Kidney (tissue), 13 donors: ENCODE measurements at regions not wholly inside any gene's neighbourhood (a gene's known extent, or its start where the extent isn't known, plus 50 kb on each side); places are given as distances from the start of the nearest gene placed in this dataset.
A peak's percentile ranks its signal among the peaks of the same experiment; 100 is the strongest.

Experiments used
- DNase-seq, 5 donors: peaks; one replicate each; pipeline ENCODE4 v3.0.0-alpha.2; 2013 to 2020
- FAIRE-seq: peaks from 2 replicates; lab custom pipeline; 2012; peaks lifted over from hg19 to GRCh38; lab: Jason Lieb, UNC
- H3K27ac ChIP-seq, 2 donors: one replicate each; pipeline ENCODE4 v1.7.0; 2013; ENCODE audit warnings: low read depth in 2 of 2, low read length in 2 of 2, inconsistent platforms in 1 of 2
- H3K27me3 ChIP-seq: one replicate; pipeline ENCODE4 v1.7.1; 2013; ENCODE audit warnings: low read length, inconsistent platforms; ENCODE audit not compliant: control insufficient read depth, insufficient read depth
- H3K36me3 ChIP-seq, 3 donors: one replicate each; pipeline versions ENCODE4 v1.7.0 to v1.7.1; 2013; ENCODE audit warnings: low read length in 3 of 3, control low read depth in 1 of 3, inconsistent platforms in 1 of 3; ENCODE audit not compliant: insufficient read depth in 3 of 3, control insufficient read depth in 2 of 3
- H3K4me1 ChIP-seq, 3 donors: one replicate each; pipeline versions ENCODE4 v1.7.0 to v1.7.1; 2013; ENCODE audit warnings: low read length in 3 of 3, inconsistent platforms in 1 of 3, low read depth in 1 of 3; ENCODE audit not compliant: control insufficient read depth in 2 of 3, insufficient read depth in 2 of 3
- H3K4me3 ChIP-seq, 3 donors: one replicate each; pipeline versions ENCODE4 v1.7.0 to v1.8.1; 2013; ENCODE audit warnings: low read length in 3 of 3, control low read depth in 1 of 3, inconsistent platforms in 1 of 3
- H3K9ac ChIP-seq, 3 donors: one replicate each; pipeline versions ENCODE4 v1.7.0 to v1.7.1; 2013; ENCODE audit warnings: low read length in 3 of 3, control low read depth in 1 of 3, inconsistent platforms in 1 of 3
- H3K9me3 ChIP-seq, 3 donors: one replicate each; pipeline versions ENCODE4 v1.7.0 to v1.7.1; 2013; ENCODE audit warnings: low read length in 3 of 3, control low read depth in 1 of 3, inconsistent platforms in 1 of 3; ENCODE audit not compliant: control insufficient read depth in 2 of 3, insufficient read depth in 1 of 3
- intact Hi-C: fragments of 100-400 bp; cut with DNase I; formaldehyde crosslinking; loops from one replicate; pipeline ENCODE4 v1.11.1; 2022
- TF ChIP-seq, protein P1 (sequence below): IDR thresholded peaks from 3 replicates; pipeline ENCODE4 v1.5.1; 2012; ENCODE audit warnings: mild to moderate bottlenecking, moderate library complexity, borderline replicate concordance; ENCODE audit not compliant: insufficient read depth; ENCODE audit errors: extremely low read depth
- donor health status: control.
- donor health status: control.
- donor health status: control.
- donor health status: control.
- donor health status: control.
- donor health status: DM: yes; HTN: yes; CAD: no.
- donor health status: Normal renal cell carcinoma (clear cell type).

DNA sequence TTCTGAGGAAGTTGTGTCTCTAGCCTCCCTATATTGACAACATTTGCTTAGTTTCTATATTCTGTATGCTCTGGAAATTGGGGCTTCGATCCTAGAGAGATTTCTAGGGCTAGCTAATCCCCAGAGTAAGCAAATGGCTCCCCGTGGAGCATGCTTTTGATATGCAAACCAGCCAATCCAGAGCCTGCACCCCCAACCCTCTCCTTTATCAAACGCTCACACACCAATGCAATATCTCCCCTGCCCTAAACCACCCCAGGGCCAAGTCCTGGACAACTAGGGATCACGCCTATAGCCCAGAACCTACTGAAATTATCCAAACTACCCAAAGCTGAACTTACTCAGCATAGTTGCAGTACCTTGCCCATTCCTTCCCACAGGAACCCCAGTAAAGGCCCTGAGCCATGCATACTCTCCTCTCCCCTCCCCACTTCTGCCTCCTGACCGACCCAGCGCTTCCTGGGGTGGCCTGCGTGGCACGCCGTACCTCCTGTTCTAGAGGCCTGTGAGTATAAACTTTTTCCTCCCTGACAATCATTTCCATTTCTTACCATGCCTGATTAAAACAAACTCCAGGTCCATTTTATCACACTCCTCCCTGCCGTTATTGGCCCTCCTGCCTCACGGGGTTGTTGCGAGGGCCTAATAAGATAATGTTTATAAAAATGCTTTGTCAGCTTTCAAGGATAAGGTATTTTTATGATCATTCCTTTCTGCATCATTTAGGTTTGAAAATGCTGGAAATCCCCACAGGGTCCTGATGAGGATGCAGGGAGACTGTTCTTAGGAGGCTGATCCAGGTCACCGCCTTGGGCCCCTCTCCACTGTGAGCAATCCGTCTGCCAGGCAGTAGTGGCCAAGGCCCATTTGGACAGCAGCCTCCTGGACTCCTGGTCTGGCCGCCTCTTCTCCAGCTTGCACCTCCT is 102.7 kb downstream of the TENT5C start:
- intact Hi-C loops, result no loop called here
- H3K36me3 ChIP-seq, result no peaks in the 10 kb centered on the region
- H3K4me3 ChIP-seq, result no peak overlapping the region
- TF ChIP-seq, protein P1, sequence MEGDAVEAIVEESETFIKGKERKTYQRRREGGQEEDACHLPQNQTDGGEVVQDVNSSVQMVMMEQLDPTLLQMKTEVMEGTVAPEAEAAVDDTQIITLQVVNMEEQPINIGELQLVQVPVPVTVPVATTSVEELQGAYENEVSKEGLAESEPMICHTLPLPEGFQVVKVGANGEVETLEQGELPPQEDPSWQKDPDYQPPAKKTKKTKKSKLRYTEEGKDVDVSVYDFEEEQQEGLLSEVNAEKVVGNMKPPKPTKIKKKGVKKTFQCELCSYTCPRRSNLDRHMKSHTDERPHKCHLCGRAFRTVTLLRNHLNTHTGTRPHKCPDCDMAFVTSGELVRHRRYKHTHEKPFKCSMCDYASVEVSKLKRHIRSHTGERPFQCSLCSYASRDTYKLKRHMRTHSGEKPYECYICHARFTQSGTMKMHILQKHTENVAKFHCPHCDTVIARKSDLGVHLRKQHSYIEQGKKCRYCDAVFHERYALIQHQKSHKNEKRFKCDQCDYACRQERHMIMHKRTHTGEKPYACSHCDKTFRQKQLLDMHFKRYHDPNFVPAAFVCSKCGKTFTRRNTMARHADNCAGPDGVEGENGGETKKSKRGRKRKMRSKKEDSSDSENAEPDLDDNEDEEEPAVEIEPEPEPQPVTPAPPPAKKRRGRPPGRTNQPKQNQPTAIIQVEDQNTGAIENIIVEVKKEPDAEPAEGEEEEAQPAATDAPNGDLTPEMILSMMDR, result no peak
- no peak overlapping the region for H3K9ac ChIP-seq
- H3K27ac ChIP-seq, result no peak overlapping the region
- no peaks in the 10 kb centered on the region for H3K4me1 ChIP-seq
- no peaks in the 10 kb centered on the region for H3K27me3 ChIP-seq
- no peaks in the 10 kb centered on the region for H3K9me3 ChIP-seq
- FAIRE-seq (no peak), DNase-seq (no peak)

DNA sequence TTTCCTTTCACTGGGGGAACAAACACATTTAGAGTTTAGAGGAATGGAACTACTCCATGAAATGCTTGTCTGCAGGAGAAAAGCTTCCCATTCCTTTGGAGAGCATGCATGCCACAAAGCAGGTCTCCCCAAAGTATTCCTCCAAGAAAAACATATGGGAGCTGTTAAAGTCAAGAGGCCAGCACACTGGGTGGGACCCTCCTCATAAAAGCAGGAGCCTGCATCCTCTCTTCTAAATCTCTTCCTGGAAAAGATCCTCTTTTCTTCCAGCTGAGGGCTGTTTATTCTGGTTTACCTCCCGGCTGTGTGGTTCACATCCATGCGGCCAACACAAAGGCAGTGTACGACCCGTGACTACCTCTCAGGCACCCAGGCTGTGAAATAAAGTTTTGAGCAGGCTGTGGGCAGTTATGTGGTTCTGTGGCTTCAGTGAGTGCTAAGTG is 103.4 kb downstream of the TENT5C start:
- TF ChIP-seq, protein P1, result no peak
- Histone ChIP-seq H3K27ac (no peak overlapping the region), H3K4me3 (no peak overlapping the region), H3K36me3 (no peaks in the 10 kb centered on the region), H3K9me3 (no peaks in the 10 kb centered on the region), H3K27me3 (no peaks in the 10 kb centered on the region), H3K9ac (no peak overlapping the region), H3K4me1 (no peaks in the 10 kb centered on the region)
- DNase-seq, result no peak
- no peak for FAIRE-seq
- intact Hi-C loops, result no loop called here

DNA sequence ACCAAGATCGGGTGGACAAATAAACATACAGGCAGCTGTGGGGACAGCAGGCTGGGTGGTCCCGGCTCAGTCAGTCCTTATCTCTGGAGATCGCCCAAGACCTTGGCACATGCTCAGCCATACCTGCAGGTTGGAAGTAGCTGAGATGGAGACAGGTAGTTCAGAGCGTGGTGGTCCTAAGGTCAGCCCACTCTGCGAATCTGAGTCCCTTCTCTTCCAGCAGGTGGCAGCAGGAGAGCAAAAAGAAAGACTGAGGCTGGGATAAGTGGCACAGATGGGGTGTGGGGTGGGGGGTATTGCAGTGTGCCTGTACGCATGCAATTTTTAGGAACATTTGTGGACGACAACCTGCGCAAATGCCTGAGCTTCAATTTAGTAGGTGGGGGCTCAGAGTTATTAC is 104.9 kb downstream of the TENT5C start:
- no peak for DNase-seq
- Histone ChIP-seq H3K4me1 (no peaks in the 10 kb centered on the region), H3K9ac (no peak overlapping the region), H3K36me3 (no peaks in the 10 kb centered on the region), H3K27ac (no peak overlapping the region), H3K9me3 (no peaks in the 10 kb centered on the region), H3K4me3 (no peak overlapping the region), H3K27me3 (no peaks in the 10 kb centered on the region)
- TF ChIP-seq, protein P1, result peak; percentile 2
- intact Hi-C loops, result no loop called here
- FAIRE-seq, result no peak
